Caco-2 (cell line): ENCODE measurements at regions not wholly inside any gene's neighbourhood (a gene's known extent, or its start where the extent isn't known, plus 50 kb on each side); places are given as distances from the start of the nearest gene placed in this dataset.

Experiments used
- BruUV-seq: library from RNA; stranded (reverse); fragments of 400-500 nt; replicated peaks from 2 replicates; lab custom pipeline; 2021; lab: Mats Ljungman, UMichigan
- CTCF ChIA-PET: fragments of 300-600 bp; sonication (Branson Sonifier 250); formaldehyde crosslinking; loops from one replicate; lab custom pipeline; 2022; ENCODE audit warnings: antibody characterized with exemption; lab: Charles Lee
- POLR2A ChIA-PET: fragments of 300-600 bp; sonication (Branson Sonifier 250); formaldehyde crosslinking; loops from one replicate; lab custom pipeline; 2022; ENCODE audit warnings: antibody characterized with exemption; lab: Charles Lee
- DNase-seq, 2 experiments: peaks; one replicate each; pipeline versions ENCODE4 v3.0.0 to v3.0.0-alpha.2; 2020 to 2022
- H3K27me3 ChIP-seq: replicated peaks from 2 replicates; pipeline ENCODE4 v1.6.0; 2011; ENCODE audit warnings: low read length; ENCODE audit not compliant: control insufficient read depth, insufficient read depth
- H3K36me3 ChIP-seq: 2 replicates; pipeline ENCODE4 v1.5.1; 2011; ENCODE audit warnings: low read length; ENCODE audit not compliant: control insufficient read depth, insufficient read depth
- H3K4me1 ChIP-seq: fragments of 250-450 bp; sonication (Bioruptor Pico); 2 replicates; pipeline ENCODE4 v1.5.1; 2020; ENCODE audit warnings: mild to moderate bottlenecking
- H3K4me3 ChIP-seq: 2 replicates; pipeline ENCODE4 v1.5.1; 2011; ENCODE audit warnings: low read depth, mild to moderate bottlenecking, control low read depth, low read length
- H3K9me3 ChIP-seq: fragments of 250-450 bp; sonication (Bioruptor Pico); 2 replicates; pipeline ENCODE4 v1.5.1; 2020; ENCODE audit warnings: mild to moderate bottlenecking, moderate library complexity
- H3K27ac Mint-ChIP-seq: one replicate; pipeline ENCODE4 v1.8.0; 2022; ENCODE audit warnings: mixed read lengths; ENCODE audit not compliant: unreplicated experiment
- H3K27me3 Mint-ChIP-seq: one replicate; pipeline ENCODE4 v1.8.0; 2022; ENCODE audit warnings: mixed read lengths; ENCODE audit not compliant: insufficient read depth, unreplicated experiment
- H3K36me3 Mint-ChIP-seq: one replicate; pipeline ENCODE4 v1.8.0; 2022; ENCODE audit warnings: mild to moderate bottlenecking, mixed read lengths; ENCODE audit not compliant: insufficient read depth, unreplicated experiment
- H3K4me1 Mint-ChIP-seq: one replicate; pipeline ENCODE4 v1.8.0; 2022; ENCODE audit warnings: low read depth, mixed read lengths; ENCODE audit not compliant: unreplicated experiment
- H3K4me3 Mint-ChIP-seq: one replicate; pipeline ENCODE4 v1.8.0; 2022; ENCODE audit warnings: mild to moderate bottlenecking, moderate library complexity, mixed read lengths; ENCODE audit not compliant: unreplicated experiment
- H3K9me3 Mint-ChIP-seq: one replicate; pipeline ENCODE4 v1.8.0; 2022; ENCODE audit warnings: mixed read lengths; ENCODE audit not compliant: unreplicated experiment
- CTCF ChIP-seq, 2 experiments: fragments of 200-600 bp in 1 of 2; IDR thresholded peaks; 1 replicate in 1 of 2; 2 replicates in 1 of 2; pipeline versions ENCODE4 v1.5.1 to v1.8.0; 2011 to 2022; ENCODE audit warnings: antibody characterized with exemption in 1 of 2, control low read depth in 1 of 2, inconsistent platforms in 1 of 2, low read depth in 1 of 2, low read length in 1 of 2, mild to moderate bottlenecking in 1 of 2, moderate library complexity in 1 of 2; ENCODE audit not compliant: insufficient read depth in 1 of 2, severe bottlenecking in 1 of 2, unreplicated experiment in 1 of 2
- intact Hi-C: fragments of 100-400 bp; cut with micrococcal nuclease; formaldehyde crosslinking; loops from one replicate; pipeline ENCODE4 v1.10.0; 2022; ENCODE audit not compliant: unreplicated experiment

DNA sequence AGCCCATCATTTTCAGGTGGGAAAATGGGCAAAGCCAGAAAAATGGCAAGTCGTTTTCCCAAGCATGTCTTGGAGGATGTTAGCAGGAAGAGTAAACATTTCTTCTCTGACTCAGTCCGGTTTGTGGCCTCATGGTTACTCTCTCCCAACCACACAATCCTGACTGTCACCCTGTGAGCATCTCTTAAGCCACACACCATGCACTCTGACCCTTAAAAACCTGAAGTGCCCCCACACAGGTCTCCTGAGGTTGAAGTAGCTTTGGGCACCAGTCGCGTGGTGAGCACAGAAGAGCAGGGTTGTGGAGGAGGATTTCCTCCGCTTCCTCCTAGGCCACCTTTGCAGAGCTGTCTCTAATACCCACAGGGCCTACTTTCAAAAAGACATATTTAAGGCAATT is 387.3 kb upstream of the NPVF start:
- Mint-ChIP-seq H3K36me3 (no peaks in the 10 kb centered on the region), H3K27me3 (peaks cover 11% of the 10 kb centered on the region), H3K9me3 (no peaks in the 10 kb centered on the region), H3K4me1 (no peaks in the 10 kb centered on the region), H3K4me3 (no peak overlapping the region), H3K27ac (no peak overlapping the region)
- ChIA-PET POLR2A (no interaction called here), CTCF (no interaction called here)
- Histone ChIP-seq H3K4me3 (no peak overlapping the region), H3K27me3 (no peaks in the 10 kb centered on the region), H3K9me3 (no peaks in the 10 kb centered on the region), H3K4me1 (no peaks in the 10 kb centered on the region), H3K36me3 (no peaks in the 10 kb centered on the region)
- intact Hi-C loops: no loop called here
- no peak for TF ChIP-seq CTCF (IDR thresholded peaks at IDR 0.05; ENCODE audit: insufficient read depth in 1 of 2, low read depth in 1 of 2, low read length in 1 of 2, severe bottlenecking in 1 of 2, unreplicated experiment in 1 of 2)
- no peak for DNase-seq
- BruUV-seq: no TSS peak

DNA sequence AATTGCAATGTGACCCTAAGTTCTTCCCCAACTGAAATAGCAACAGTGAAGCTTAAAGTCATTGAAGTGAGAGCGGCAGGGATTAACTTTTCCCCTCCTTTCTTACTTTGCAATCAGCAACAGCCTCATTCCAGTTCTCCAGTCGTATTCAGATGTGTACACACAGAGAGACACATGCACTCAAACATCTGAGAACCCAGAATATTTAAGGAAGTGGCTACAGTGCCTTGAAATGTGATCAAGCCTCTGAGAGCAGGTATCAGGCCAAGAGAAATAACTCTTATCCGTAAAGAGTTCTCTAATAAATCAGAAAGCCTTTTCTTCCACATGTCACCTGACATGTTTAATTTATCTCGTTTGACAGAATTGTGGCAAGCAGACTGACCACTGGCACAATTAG is 388.9 kb upstream of the NPVF start:
- Histone ChIP-seq H3K27me3 (no peaks in the 10 kb centered on the region), H3K36me3 (no peaks in the 10 kb centered on the region), H3K9me3 (no peaks in the 10 kb centered on the region), H3K4me1 (no peaks in the 10 kb centered on the region), H3K4me3 (no peak overlapping the region)
- CTCF ChIA-PET: no interaction called here
- no peak overlapping the region for H3K4me3 Mint-ChIP-seq
- DNase-seq: no peak
- no TSS peak for BruUV-seq
- no peaks in the 10 kb centered on the region for H3K36me3 Mint-ChIP-seq
- no peak overlapping the region for H3K27ac Mint-ChIP-seq
- POLR2A ChIA-PET: no interaction called here
- no peaks in the 10 kb centered on the region for H3K4me1 Mint-ChIP-seq
- H3K27me3 Mint-ChIP-seq: peaks cover 8% of the 10 kb centered on the region
- no peak for TF ChIP-seq CTCF (IDR thresholded peaks at IDR 0.05; ENCODE audit: insufficient read depth in 1 of 2, low read depth in 1 of 2, low read length in 1 of 2, severe bottlenecking in 1 of 2, unreplicated experiment in 1 of 2)
- no peaks in the 10 kb centered on the region for H3K9me3 Mint-ChIP-seq
- intact Hi-C loops: no loop called here

GRCh38 chr7:25617673-25618072 is 389.4 kb upstream of the NPVF start:
- no TSS peak for BruUV-seq
- CTCF ChIA-PET: no interaction called here
- POLR2A ChIA-PET: no interaction called here
- H3K27me3 Mint-ChIP-seq: peaks cover 12% of the 10 kb centered on the region
- no peaks in the 10 kb centered on the region for H3K4me1 Mint-ChIP-seq
- H3K36me3 Mint-ChIP-seq: no peaks in the 10 kb centered on the region
- H3K9me3 Mint-ChIP-seq: no peaks in the 10 kb centered on the region
- Histone ChIP-seq H3K4me1 (no peaks in the 10 kb centered on the region), H3K4me3 (no peak overlapping the region), H3K36me3 (no peaks in the 10 kb centered on the region), H3K9me3 (no peaks in the 10 kb centered on the region), H3K27me3 (no peaks in the 10 kb centered on the region)
- intact Hi-C loops: no loop called here
- DNase-seq: no peak
- no peak overlapping the region for H3K4me3 Mint-ChIP-seq
- no peak overlapping the region for H3K27ac Mint-ChIP-seq
- no peak for TF ChIP-seq CTCF (IDR thresholded peaks at IDR 0.05; ENCODE audit: insufficient read depth in 1 of 2, low read depth in 1 of 2, low read length in 1 of 2, severe bottlenecking in 1 of 2, unreplicated experiment in 1 of 2)
